ENCODE measurements at regions not wholly inside any gene's neighbourhood (a gene's known extent, or its start where the extent isn't known, plus 50 kb on each side); places are given as distances from the start of the nearest gene placed in this dataset.

GRCh38 chr7:80017101-80017698 is 117.4 kb upstream of the GNAI1 start:
- TF ChIP-seq CTCF (IDR thresholded peaks at IDR 0.05) (no peak), POLR2A (IDR thresholded peaks at IDR 0.05) (no peak)
